ENCODE measurements at regions not wholly inside any gene's neighbourhood (a gene's known extent, or its start where the extent isn't known, plus 50 kb on each side); places are given as distances from the start of the nearest gene placed in this dataset.

DNA sequence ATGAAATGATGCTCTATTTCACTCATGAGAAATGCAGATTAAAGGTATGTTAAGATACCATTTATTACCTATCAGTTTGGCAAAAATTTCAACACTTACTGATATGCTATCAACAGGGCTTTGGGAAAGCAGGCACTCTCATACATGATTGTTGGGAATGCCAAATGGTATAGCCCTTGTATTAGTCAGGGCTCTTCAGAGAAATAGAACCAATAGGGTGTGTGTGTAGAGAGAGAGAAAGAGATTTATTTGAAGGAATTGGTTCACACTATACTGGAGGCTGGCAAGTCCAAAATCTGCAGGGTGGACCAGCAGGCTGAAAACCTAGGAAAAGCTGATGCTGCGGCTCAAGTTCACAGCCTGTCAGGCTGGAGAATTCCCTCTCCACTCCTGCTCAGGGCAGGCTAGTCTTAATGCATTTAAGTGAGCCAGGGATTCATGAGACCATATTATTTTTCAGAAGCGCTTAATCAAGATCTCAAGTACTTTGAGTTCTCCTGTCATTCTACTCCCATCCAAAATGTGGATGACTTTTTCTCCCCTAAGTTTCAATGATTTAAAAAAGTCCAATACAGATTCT, 72.4 kb downstream of the NHLRC3 start:
- intact Hi-C loops (cut with DNase I): no loop called here
- Histone ChIP-seq H3K4me3 (ENCODE audit: low read length in 3 of 3) (no peak overlapping the region), H3K27ac (ENCODE audit: low read depth in 2 of 2, low read length in 2 of 2) (no peak overlapping the region), H3K4me1 (ENCODE audit: control insufficient read depth in 2 of 3, insufficient read depth in 2 of 3, low read depth in 1 of 3, low read length in 3 of 3) (no peaks in the 10 kb centered on the region), H3K9me3 (ENCODE audit: control insufficient read depth in 2 of 3, insufficient read depth in 1 of 3, low read length in 3 of 3) (no peaks in the 10 kb centered on the region), H3K27me3 (ENCODE audit: control insufficient read depth, insufficient read depth, low read length) (no peaks in the 10 kb centered on the region), H3K9ac (ENCODE audit: low read length in 3 of 3) (no peak overlapping the region), H3K36me3 (ENCODE audit: control insufficient read depth in 2 of 3, insufficient read depth in 3 of 3, low read length in 3 of 3) (no peaks in the 10 kb centered on the region)
- FAIRE-seq (no peak), DNase-seq (no peak)
- TF ChIP-seq, protein P1, sequence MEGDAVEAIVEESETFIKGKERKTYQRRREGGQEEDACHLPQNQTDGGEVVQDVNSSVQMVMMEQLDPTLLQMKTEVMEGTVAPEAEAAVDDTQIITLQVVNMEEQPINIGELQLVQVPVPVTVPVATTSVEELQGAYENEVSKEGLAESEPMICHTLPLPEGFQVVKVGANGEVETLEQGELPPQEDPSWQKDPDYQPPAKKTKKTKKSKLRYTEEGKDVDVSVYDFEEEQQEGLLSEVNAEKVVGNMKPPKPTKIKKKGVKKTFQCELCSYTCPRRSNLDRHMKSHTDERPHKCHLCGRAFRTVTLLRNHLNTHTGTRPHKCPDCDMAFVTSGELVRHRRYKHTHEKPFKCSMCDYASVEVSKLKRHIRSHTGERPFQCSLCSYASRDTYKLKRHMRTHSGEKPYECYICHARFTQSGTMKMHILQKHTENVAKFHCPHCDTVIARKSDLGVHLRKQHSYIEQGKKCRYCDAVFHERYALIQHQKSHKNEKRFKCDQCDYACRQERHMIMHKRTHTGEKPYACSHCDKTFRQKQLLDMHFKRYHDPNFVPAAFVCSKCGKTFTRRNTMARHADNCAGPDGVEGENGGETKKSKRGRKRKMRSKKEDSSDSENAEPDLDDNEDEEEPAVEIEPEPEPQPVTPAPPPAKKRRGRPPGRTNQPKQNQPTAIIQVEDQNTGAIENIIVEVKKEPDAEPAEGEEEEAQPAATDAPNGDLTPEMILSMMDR (IDR thresholded peaks at IDR 0.05; ENCODE audit: borderline replicate concordance, extremely low read depth, insufficient read depth): no peak

DNA sequence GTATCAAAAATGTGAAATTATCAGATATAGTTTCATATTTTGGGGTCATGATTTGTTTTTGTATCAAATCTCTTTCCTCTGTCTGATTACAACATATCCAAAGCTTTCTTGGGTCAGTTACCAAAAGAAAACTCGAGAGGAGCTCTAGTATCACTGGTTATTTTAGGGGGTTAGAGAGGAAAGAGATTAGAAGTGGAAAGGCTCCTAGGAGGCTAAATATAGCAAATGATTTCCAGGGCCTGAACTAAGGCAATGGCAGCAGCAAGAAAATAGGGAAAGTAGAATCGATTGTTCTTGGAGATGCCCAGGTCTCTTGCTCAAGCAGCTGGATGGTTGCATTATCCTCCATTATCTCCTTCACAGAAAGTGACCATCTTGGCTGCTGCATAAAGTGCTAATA, 72.9 kb downstream of the NHLRC3 start:
- Histone ChIP-seq H3K36me3 (ENCODE audit: control insufficient read depth in 2 of 3, insufficient read depth in 3 of 3, low read length in 3 of 3) (no peaks in the 10 kb centered on the region), H3K27ac (ENCODE audit: low read depth in 2 of 2, low read length in 2 of 2) (no peak overlapping the region), H3K9me3 (ENCODE audit: control insufficient read depth in 2 of 3, insufficient read depth in 1 of 3, low read length in 3 of 3) (no peaks in the 10 kb centered on the region), H3K27me3 (ENCODE audit: control insufficient read depth, insufficient read depth, low read length) (no peaks in the 10 kb centered on the region), H3K4me3 (ENCODE audit: low read length in 3 of 3) (no peak overlapping the region), H3K9ac (ENCODE audit: low read length in 3 of 3) (no peak overlapping the region), H3K4me1 (ENCODE audit: control insufficient read depth in 2 of 3, insufficient read depth in 2 of 3, low read depth in 1 of 3, low read length in 3 of 3) (no peaks in the 10 kb centered on the region)
- no peak for FAIRE-seq
- TF ChIP-seq, protein P1 (IDR thresholded peaks at IDR 0.05; ENCODE audit: borderline replicate concordance, extremely low read depth, insufficient read depth): no peak
- intact Hi-C loops (cut with DNase I): no loop called here
- DNase-seq: no peak

DNA sequence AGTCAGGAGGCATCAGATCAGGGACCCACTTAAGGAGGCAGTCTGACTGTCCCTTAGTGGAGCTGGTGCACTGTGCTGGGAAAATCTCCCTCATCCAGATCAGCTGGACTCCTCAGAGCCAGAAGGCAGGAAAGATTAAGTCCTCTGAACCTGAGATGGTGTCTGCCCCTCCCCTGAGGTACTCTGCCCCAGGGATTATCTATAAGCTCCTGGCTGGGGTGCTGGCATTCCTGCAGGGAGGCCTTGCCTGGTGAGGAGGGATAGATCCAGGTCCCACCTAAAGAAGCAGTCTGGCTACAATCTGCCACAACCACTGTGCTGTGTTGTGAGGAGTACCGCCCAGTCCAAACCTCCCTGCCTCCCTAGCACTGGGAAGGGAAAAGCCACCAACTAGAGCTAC, 81.2 kb downstream of the NHLRC3 start:
- no peak overlapping the region for H3K4me3 ChIP-seq (ENCODE audit: low read length in 3 of 3)
- no peaks in the 10 kb centered on the region for H3K4me1 ChIP-seq (ENCODE audit: control insufficient read depth in 2 of 3, insufficient read depth in 2 of 3, low read depth in 1 of 3, low read length in 3 of 3)
- no peaks in the 10 kb centered on the region for H3K9me3 ChIP-seq (ENCODE audit: control insufficient read depth in 2 of 3, insufficient read depth in 1 of 3, low read length in 3 of 3)
- no peak for DNase-seq
- TF ChIP-seq, protein P1 (IDR thresholded peaks at IDR 0.05; ENCODE audit: borderline replicate concordance, extremely low read depth, insufficient read depth): no peak
- no peak for FAIRE-seq
- H3K36me3 ChIP-seq (ENCODE audit: control insufficient read depth in 2 of 3, insufficient read depth in 3 of 3, low read length in 3 of 3): no peaks in the 10 kb centered on the region
- H3K9ac ChIP-seq (ENCODE audit: low read length in 3 of 3): no peak overlapping the region
- no peaks in the 10 kb centered on the region for H3K27me3 ChIP-seq (ENCODE audit: control insufficient read depth, insufficient read depth, low read length)
- intact Hi-C loops (cut with DNase I): no loop called here
- no peak overlapping the region for H3K27ac ChIP-seq (ENCODE audit: low read depth in 2 of 2, low read length in 2 of 2)

DNA sequence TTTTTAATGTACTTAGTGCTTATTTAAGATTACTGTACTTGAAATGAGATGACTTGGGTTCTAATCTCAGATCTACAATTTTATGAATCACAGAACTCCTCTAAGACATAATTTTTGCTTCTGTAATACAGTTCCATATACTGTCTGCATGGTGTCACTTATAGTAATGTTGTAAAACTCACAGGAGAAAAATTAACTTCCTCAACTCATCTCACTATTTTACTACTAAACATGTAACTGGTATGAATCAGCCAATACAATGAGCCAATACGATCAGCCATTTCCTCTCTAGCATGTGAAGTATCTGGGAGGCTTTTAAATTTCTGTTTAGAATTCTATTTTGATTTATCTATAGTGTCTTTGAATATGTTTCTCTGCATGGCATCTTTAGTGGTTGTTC, 85.3 kb downstream of the NHLRC3 start:
- FAIRE-seq (no peak), DNase-seq (no peak)
- intact Hi-C loops (cut with DNase I): no loop called here
- TF ChIP-seq, protein P1 (IDR thresholded peaks at IDR 0.05; ENCODE audit: borderline replicate concordance, extremely low read depth, insufficient read depth): no peak
- no peak overlapping the region for H3K27ac ChIP-seq (ENCODE audit: low read depth in 2 of 2, low read length in 2 of 2)
- H3K9ac ChIP-seq (ENCODE audit: low read length in 3 of 3): no peak overlapping the region
- H3K9me3 ChIP-seq (ENCODE audit: control insufficient read depth in 2 of 3, insufficient read depth in 1 of 3, low read length in 3 of 3): no peaks in the 10 kb centered on the region
- H3K4me3 ChIP-seq (ENCODE audit: low read length in 3 of 3): no peak overlapping the region
- H3K4me1 ChIP-seq (ENCODE audit: control insufficient read depth in 2 of 3, insufficient read depth in 2 of 3, low read depth in 1 of 3, low read length in 3 of 3): no peaks in the 10 kb centered on the region
- H3K27me3 ChIP-seq (ENCODE audit: control insufficient read depth, insufficient read depth, low read length): no peaks in the 10 kb centered on the region
- no peaks in the 10 kb centered on the region for H3K36me3 ChIP-seq (ENCODE audit: control insufficient read depth in 2 of 3, insufficient read depth in 3 of 3, low read length in 3 of 3)

All from kidney (tissue), 13 donors.